GM19351 (cell line): ENCODE measurements at regions not wholly inside any gene's neighbourhood (a gene's known extent, or its start where the extent isn't known, plus 50 kb on each side); places are given as distances from the start of the nearest gene placed in this dataset.
"Not testable (repeated sequence)": the region's sequence is repeated elsewhere in the genome, so short reads cannot be mapped to it uniquely, and the experiment has no call there.

Experiments
- ATAC-seq: cut with Tn5 transposase; IDR thresholded peaks from one replicate; pipeline ENCODE4 v1.9.1; 2021; ENCODE audit warnings: mild to moderate bottlenecking, moderate library complexity; ENCODE audit not compliant: unreplicated experiment

GRCh38 chr12:17116538-17116937 lies 510.6 kb upstream of the LMO3 start:
- ATAC-seq: not testable (repeated sequence)

- ATAC-seq: no peak
Measured at GRCh38 chr12:17110316-17110715, 504.4 kb upstream of the LMO3 start.

GRCh38 chr12:17108877-17109541 lies 503.0 kb upstream of the LMO3 start:
- ATAC-seq: no peak

- no peak for ATAC-seq
Measured at GRCh38 chr12:17104801-17105200, 498.8 kb upstream of the LMO3 start.

- ATAC-seq: no peak
Measured at GRCh38 chr12:17097674-17098073, 491.7 kb upstream of the LMO3 start.

- no peak for ATAC-seq
Measured at GRCh38 chr12:17084831-17085230, 478.9 kb upstream of the LMO3 start.

GRCh38 chr12:17079251-17079909 lies 473.4 kb upstream of the LMO3 start:
- no peak for ATAC-seq

- ATAC-seq: no peak
Measured at GRCh38 chr12:17077594-17077993, 471.6 kb upstream of the LMO3 start.

- no peak for ATAC-seq
Measured at GRCh38 chr12:17076811-17077210, 470.8 kb upstream of the LMO3 start.

- ATAC-seq: no peak
Measured at GRCh38 chr12:17076028-17076744, 470.2 kb upstream of the LMO3 start.

- no peak for ATAC-seq
Measured at GRCh38 chr12:17064834-17065233, 458.9 kb upstream of the LMO3 start.

GRCh38 chr12:17062267-17063036 lies 456.5 kb upstream of the LMO3 start:
- no peak for ATAC-seq

GRCh38 chr12:17060260-17060659 lies 454.3 kb upstream of the LMO3 start:
- ATAC-seq: no peak

GRCh38 chr12:17056546-17056945 lies 450.6 kb upstream of the LMO3 start:
- no peak for ATAC-seq

GRCh38 chr12:17038923-17039322 lies 433.0 kb upstream of the LMO3 start:
- ATAC-seq: no peak

- no peak for ATAC-seq
Measured at GRCh38 chr12:17035372-17035771, 429.4 kb upstream of the LMO3 start.

- ATAC-seq: no peak
Measured at GRCh38 chr12:17030338-17030737, 424.4 kb upstream of the LMO3 start.

- no peak for ATAC-seq
Measured at GRCh38 chr12:17028348-17028747, 422.4 kb upstream of the LMO3 start.

- ATAC-seq: not testable (repeated sequence)
Measured at GRCh38 chr12:17025424-17025823, 419.5 kb upstream of the LMO3 start.

GRCh38 chr12:17020765-17021164 lies 414.8 kb upstream of the LMO3 start:
- ATAC-seq: no peak

- ATAC-seq: no peak
Measured at GRCh38 chr12:17017402-17017801, 411.4 kb upstream of the LMO3 start.
